IMR-90 (cell line): ENCODE measurements at regions not wholly inside any gene's neighbourhood (a gene's known extent, or its start where the extent isn't known, plus 50 kb on each side); places are given as distances from the start of the nearest gene placed in this dataset.

Experiments used
- ATAC-seq: fragments of 200-7000 bp; cut with Tn5 transposase; 2 replicates; pipeline ENCODE4 v1.9.1; 2020; ENCODE audit warnings: low read depth, mild to moderate bottlenecking, moderate library complexity
- BruUV-seq: library from RNA; stranded (reverse); fragments of 400-500 nt; replicated peaks from 2 replicates; lab custom pipeline; 2021; lab: Mats Ljungman, UMichigan
- CTCF ChIA-PET: fragments of 300-600 bp; formaldehyde crosslinking; extraction: SDS; loops from one replicate; lab custom pipeline; 2021; ENCODE audit warnings: antibody characterized with exemption; lab: Yijun Ruan, JAX
- POLR2A ChIA-PET: fragments of 300-600 bp; sonication (Branson Sonifier 250); formaldehyde crosslinking; loops from one replicate; lab custom pipeline; 2022; ENCODE audit warnings: antibody characterized with exemption; ENCODE audit not compliant: unreplicated experiment; lab: Charles Lee
- DNase-seq: peaks from one replicate; pipeline ENCODE4 v3.0.0; 2013
- H2AFZ ChIP-seq: replicated peaks from 2 replicates; pipeline ENCODE3; 2013; ENCODE audit warnings: low read length, mild to moderate bottlenecking; ENCODE audit not compliant: poor library complexity
- H2AK5ac ChIP-seq: 2 replicates; pipeline ENCODE4 v1.6.1; 2013; ENCODE audit warnings: low read depth, low read length, inconsistent platforms
- H2AK9ac ChIP-seq: replicated peaks from 2 replicates; pipeline ENCODE3; 2013; ENCODE audit warnings: mild to moderate bottlenecking, low read depth, low read length, moderate library complexity; ENCODE audit not compliant: poor library complexity
- H2BK120ac ChIP-seq: 2 replicates; pipeline ENCODE4 v1.6.1; 2013; ENCODE audit warnings: low read depth, low read length, inconsistent platforms
- H2BK15ac ChIP-seq: 3 replicates; pipeline ENCODE4 v1.6.1; 2013; ENCODE audit warnings: low read depth, low read length, inconsistent platforms
- H2BK20ac ChIP-seq: 2 replicates; pipeline ENCODE4 v1.6.1; 2013; ENCODE audit warnings: low read depth, mild to moderate bottlenecking, inconsistent platforms, low read length, moderate library complexity
- H2BK5ac ChIP-seq: 2 replicates; pipeline ENCODE4 v1.6.1; 2013; ENCODE audit warnings: mild to moderate bottlenecking, low read depth, low read length, inconsistent platforms; ENCODE audit not compliant: poor library complexity, severe bottlenecking
- H3K14ac ChIP-seq: replicated peaks from 2 replicates; pipeline ENCODE4 v1.6.1; 2013; ENCODE audit warnings: low read depth, low read length, inconsistent platforms
- H3K18ac ChIP-seq: 2 replicates; pipeline ENCODE4 v1.6.1; 2013; ENCODE audit warnings: low read depth, low read length, control low read depth
- H3K23ac ChIP-seq: 2 replicates; pipeline ENCODE4 v1.6.1; 2013; ENCODE audit warnings: low read depth, low read length, inconsistent platforms
- H3K27ac ChIP-seq: 2 replicates; pipeline ENCODE4 v1.5.1; 2013; ENCODE audit warnings: mild to moderate bottlenecking, control low read depth, low read length; ENCODE audit not compliant: insufficient read depth
- H3K27me3 ChIP-seq: 2 replicates; pipeline ENCODE4 v1.6.1; 2013; ENCODE audit warnings: low read length; ENCODE audit not compliant: control insufficient read depth, insufficient read depth
- H3K36me3 ChIP-seq: 2 replicates; pipeline ENCODE4 v1.6.1; 2013; ENCODE audit warnings: low read length, mixed read lengths; ENCODE audit not compliant: control insufficient read depth, insufficient read depth
- H3K4ac ChIP-seq: 2 replicates; pipeline ENCODE4 v1.6.1; 2013; ENCODE audit warnings: low read depth, low read length, inconsistent platforms
- H3K4me1 ChIP-seq: 2 replicates; pipeline ENCODE4 v1.6.1; 2013; ENCODE audit warnings: low read length, mixed read lengths; ENCODE audit not compliant: control insufficient read depth, insufficient read depth
- H3K4me2 ChIP-seq: 2 replicates; pipeline ENCODE4 v1.6.1; 2013; ENCODE audit warnings: low read depth, mild to moderate bottlenecking, control low read depth, low read length, moderate library complexity
- H3K4me3 ChIP-seq: 2 replicates; pipeline ENCODE4 v1.5.1; 2013; ENCODE audit warnings: low read depth, mild to moderate bottlenecking, control low read depth, low read length, moderate library complexity; ENCODE audit not compliant: insufficient read depth
- H3K56ac ChIP-seq: 2 replicates; pipeline ENCODE4 v1.6.1; 2013; ENCODE audit warnings: low read length, inconsistent platforms; ENCODE audit not compliant: insufficient read depth; ENCODE audit errors: extremely low read depth
- H3K79me1 ChIP-seq, 2 experiments: 2 replicates each; pipeline ENCODE4 v1.6.1; 2013; ENCODE audit warnings: low read length in 2 of 2, inconsistent platforms in 1 of 2, low read depth in 1 of 2
- H3K9ac ChIP-seq: 2 replicates; pipeline ENCODE4 v1.6.1; 2013; ENCODE audit warnings: low read depth, low read length, control low read depth
- H3K9me1 ChIP-seq: 2 replicates; pipeline ENCODE4 v1.6.1; 2013; ENCODE audit warnings: low read length, inconsistent platforms; ENCODE audit not compliant: insufficient read depth
- H3K9me3 ChIP-seq: 2 replicates; pipeline ENCODE4 v1.6.1; 2013; ENCODE audit warnings: low read length; ENCODE audit not compliant: control insufficient read depth, insufficient read depth
- H4K20me1 ChIP-seq: 2 replicates; pipeline ENCODE4 v1.6.1; 2013; ENCODE audit warnings: low read length, inconsistent platforms; ENCODE audit not compliant: insufficient read depth
- H4K5ac ChIP-seq: 2 replicates; pipeline ENCODE4 v1.6.1; 2013; ENCODE audit warnings: mild to moderate bottlenecking, low read depth, low read length, control low read depth
- H4K8ac ChIP-seq, 2 experiments: 2 replicates each; pipeline ENCODE4 v1.6.1; 2013; ENCODE audit warnings: low read depth in 2 of 2, low read length in 2 of 2, control low read depth in 1 of 2, inconsistent platforms in 1 of 2
- H4K91ac ChIP-seq: 2 replicates; pipeline ENCODE4 v1.6.1; 2013; ENCODE audit warnings: low read depth, low read length, inconsistent platforms; ENCODE audit not compliant: insufficient read depth
- BHLHE40 ChIP-seq: fragments of 150-350 bp; IDR thresholded peaks from 2 replicates; pipeline ENCODE4 v1.6.1; 2016; ENCODE audit warnings: mild to moderate bottlenecking, low read depth, low read length
- CEBPB ChIP-seq: IDR thresholded peaks from 2 replicates; pipeline ENCODE4 v1.6.1; 2012; ENCODE audit warnings: low read depth, low read length, improper control_type of control experiment
- CHD1 ChIP-seq: IDR thresholded peaks from 2 replicates; pipeline ENCODE4 v1.6.1; 2012; ENCODE audit warnings: low read depth, low read length, improper control_type of control experiment
- CTCF ChIP-seq: conservative IDR thresholded peaks from 2 replicates; pipeline ENCODE4 v1.5.1; 2012; ENCODE audit warnings: mild to moderate bottlenecking, low read depth, low read length, improper control_type of control experiment
- ELK1 ChIP-seq: fragments of 150-350 bp; IDR thresholded peaks from 2 replicates; pipeline ENCODE4 v1.6.1; 2016; ENCODE audit warnings: low read depth, mild to moderate bottlenecking, low read length, moderate library complexity, borderline replicate concordance
- FOS ChIP-seq: fragments of 150-350 bp; IDR thresholded peaks from 2 replicates; pipeline ENCODE4 v1.6.1; 2016; ENCODE audit warnings: low read depth, low read length
- MAZ ChIP-seq: IDR thresholded peaks from 2 replicates; pipeline ENCODE4 v1.6.1; 2012; ENCODE audit warnings: low read depth, mild to moderate bottlenecking, low read length, improper control_type of control experiment, moderate library complexity, borderline replicate concordance
- MXI1 ChIP-seq: IDR thresholded peaks from 2 replicates; pipeline ENCODE4 v1.6.1; 2012; ENCODE audit warnings: low read depth, mild to moderate bottlenecking, low read length, moderate library complexity, borderline replicate concordance
- NFE2L2 ChIP-seq: fragments of 150-350 bp; IDR thresholded peaks from 2 replicates; pipeline ENCODE4 v1.6.1; 2016; ENCODE audit warnings: low read depth, mild to moderate bottlenecking, low read length
- POLR2A ChIP-seq: IDR thresholded peaks from 2 replicates; pipeline ENCODE4 v1.6.1; 2012; ENCODE audit warnings: mild to moderate bottlenecking, low read depth, low read length
- RAD21 ChIP-seq: IDR thresholded peaks from 2 replicates; pipeline ENCODE4 v1.6.1; 2012; ENCODE audit warnings: low read length, improper control_type of control experiment
- RFX5 ChIP-seq: IDR thresholded peaks from 2 replicates; pipeline ENCODE4 v1.8.0; 2012; ENCODE audit warnings: low read depth, mild to moderate bottlenecking, low read length, moderate library complexity
- SMC3 ChIP-seq: fragments of 150-350 bp; IDR thresholded peaks from 2 replicates; pipeline ENCODE4 v1.6.1; 2016; ENCODE audit warnings: low read depth, mild to moderate bottlenecking, antibody characterized with exemption, low read length, moderate library complexity
- WGBS, 2 experiments: methylation state at CpG; one replicate each; pipeline versions ENCODE4 v1.1.5 to v1.1.7; 2013; ENCODE audit warnings: missing lambda C conversion rate in 2 of 2; ENCODE audit not compliant: insufficient read length in 1 of 2; ENCODE audit errors: extremely low coverage in 2 of 2; 5-methylcytosine and 5-hydroxymethylcytosine counted together
- dilution Hi-C: fragments of 300-500 bp; cut with HindIII; formaldehyde crosslinking; loops from one replicate; pipeline ENCODE4 v1.14.3; 2018; ENCODE audit warnings: low sequenced_read_pairs; ENCODE audit not compliant: unreplicated experiment
- in situ Hi-C: fragments of 300-500 bp; cut with MboI; formaldehyde crosslinking; loops from 3 replicates; pipeline ENCODE4 v1.14.3; 2019; ENCODE audit warnings: low sequenced_read_pairs, inconsistent platforms, mixed read lengths
- intact Hi-C: fragments of 100-400 bp; cut with micrococcal nuclease; formaldehyde crosslinking; loops from 2 replicates; pipeline ENCODE4 v1.10.0; 2022

GRCh38 chr2:64276417-64277095 lies 132.3 kb upstream of the PELI1 start:
- ChIA-PET CTCF (no interaction called here), POLR2A (no interaction called here)
- Histone ChIP-seq H3K27me3 (no peaks in the 10 kb centered on the region), H3K23ac (peak overlapping the region; percentile 61; the same call in 1 of the 2 replicates), H4K20me1 (no peaks in the 10 kb centered on the region), H3K36me3 (no peaks in the 10 kb centered on the region), H4K5ac (peak overlapping the region; percentile 33), H3K4me2 (peak overlapping the region; percentile 67), H3K4me1 (peaks cover 27% of the 10 kb centered on the region), H2AK5ac (peak overlapping the region; percentile 92), H3K18ac (peak overlapping the region; percentile 16), H2AK9ac (peak overlapping the region; percentile 94), H2BK120ac (peak overlapping the region; percentile 98), H3K56ac (peak overlapping the region; percentile 70), H3K9me1 (peaks cover 23% of the 10 kb centered on the region), H3K14ac (peak overlapping the region; percentile 84), H3K27ac (peak overlapping the region; percentile 60), H2BK15ac (peak overlapping the region; percentile 96; the same call in 2 of the 3 replicates), H3K9ac (no peak overlapping the region), H2AFZ (peak overlapping the region; percentile 84), H3K4ac (peak overlapping the region; percentile 96), H2BK5ac (peak overlapping the region; percentile 73), H3K4me3 (no peak overlapping the region), H2BK20ac (peak overlapping the region; percentile 97), H4K91ac (peak overlapping the region; percentile 92), H3K79me1 (no peaks in the 10 kb centered on the region), H4K8ac (peak overlapping the region; percentile 78 to 96), H3K9me3 (no peaks in the 10 kb centered on the region)
- intact Hi-C loops (no loop called here), dilution Hi-C loops (no loop called here), in situ Hi-C loops (no loop called here)
- no TSS peak for BruUV-seq
- no peak for TF ChIP-seq RAD21
- no peak for TF ChIP-seq CHD1
- TF ChIP-seq ELK1 = no peak
- TF ChIP-seq POLR2A = no peak
- TF ChIP-seq NFE2L2 = no peak
- TF ChIP-seq CEBPB = no peak
- no peak for TF ChIP-seq MAZ
- no peak for TF ChIP-seq SMC3
- TF ChIP-seq FOS = no peak
- no peak for TF ChIP-seq BHLHE40
- TF ChIP-seq CTCF = no peak
- TF ChIP-seq MXI1 = no peak
- no peak for TF ChIP-seq RFX5
- ATAC-seq (peak; percentile 84), DNase-seq (no peak)
- WGBS, 2 experiments = 40% methylated on average over 1 of the region's 3 CpGs; no CpG with 5 or more reads in 1 of the 2 experiments
